ENCODE measurements at regions not wholly inside any gene's neighbourhood (a gene's known extent, or its start where the extent isn't known, plus 50 kb on each side); places are given as distances from the start of the nearest gene placed in this dataset.

GRCh38 chr10:8137272-8137681 is 82.8 kb downstream of the GATA3 start:
- TF ChIP-seq CTCF (IDR thresholded peaks at IDR 0.05; ENCODE audit: low read depth, low read length): no peak
- H3K27ac ChIP-seq: no peak overlapping the region
- no peaks in the 10 kb centered on the region for H3K27me3 ChIP-seq
- no peaks in the 10 kb centered on the region for H3K36me3 ChIP-seq
- no peak overlapping the region for H3K4me3 ChIP-seq
- no peaks in the 10 kb centered on the region for H3K4me1 ChIP-seq (ENCODE audit: low read depth)
- H3K9me3 ChIP-seq (ENCODE audit: low read depth): no peaks in the 10 kb centered on the region
- no peak for DNase-seq (ENCODE audit: low read depth in 1 of 2, low spot score in 1 of 2)

GRCh38 chr10:8137726-8138125 is 83.2 kb downstream of the GATA3 start:
- no peaks in the 10 kb centered on the region for H3K36me3 ChIP-seq
- H3K4me1 ChIP-seq (ENCODE audit: low read depth): no peaks in the 10 kb centered on the region
- no peak overlapping the region for H3K27ac ChIP-seq
- no peak overlapping the region for H3K4me3 ChIP-seq
- DNase-seq (ENCODE audit: low read depth in 1 of 2, low spot score in 1 of 2): no peak
- no peak for TF ChIP-seq CTCF (IDR thresholded peaks at IDR 0.05; ENCODE audit: low read depth, low read length)
- H3K9me3 ChIP-seq (ENCODE audit: low read depth): no peaks in the 10 kb centered on the region
- H3K27me3 ChIP-seq: no peaks in the 10 kb centered on the region

- peak in 1 of 2 donors; percentile 55 for DNase-seq (ENCODE audit: low read depth in 1 of 2, low spot score in 1 of 2)
- Histone ChIP-seq H3K4me1 (ENCODE audit: low read depth) (no peaks in the 10 kb centered on the region), H3K9me3 (ENCODE audit: low read depth) (no peaks in the 10 kb centered on the region), H3K4me3 (no peak overlapping the region), H3K27ac (no peak overlapping the region), H3K27me3 (no peaks in the 10 kb centered on the region), H3K36me3 (no peaks in the 10 kb centered on the region)
- no peak for TF ChIP-seq CTCF (IDR thresholded peaks at IDR 0.05; ENCODE audit: low read depth, low read length)
Observed at GRCh38 chr10:8138471-8138870, 84.0 kb downstream of the GATA3 start.

GRCh38 chr10:8144496-8144895 is 90.0 kb downstream of the GATA3 start:
- Histone ChIP-seq H3K36me3 (no peaks in the 10 kb centered on the region), H3K27me3 (peaks cover 3% of the 10 kb centered on the region), H3K9me3 (ENCODE audit: low read depth) (no peaks in the 10 kb centered on the region), H3K27ac (no peak overlapping the region), H3K4me3 (no peak overlapping the region), H3K4me1 (ENCODE audit: low read depth) (no peaks in the 10 kb centered on the region)
- DNase-seq (ENCODE audit: low read depth in 1 of 2, low spot score in 1 of 2): no peak
- no peak for TF ChIP-seq CTCF (IDR thresholded peaks at IDR 0.05; ENCODE audit: low read depth, low read length)

DNA sequence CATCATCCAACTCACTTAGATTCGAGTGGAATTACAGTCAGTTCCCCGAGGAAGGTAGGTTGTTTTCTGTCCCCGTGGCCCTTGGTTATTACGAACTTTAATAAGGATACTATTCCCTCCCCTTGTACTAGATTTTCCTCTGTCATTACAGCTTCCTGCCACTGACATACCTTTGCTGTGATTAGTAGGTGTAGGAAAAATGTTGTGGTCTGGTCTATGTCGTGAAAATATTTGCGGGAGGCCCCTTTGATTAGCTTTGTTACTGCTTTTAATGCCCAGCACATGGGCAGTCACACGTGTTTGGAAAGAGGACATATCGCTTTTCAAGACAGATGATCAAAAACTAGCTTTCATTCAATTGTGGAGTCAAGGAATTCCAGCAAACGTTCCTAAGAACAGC is 92.2 kb downstream of the GATA3 start:
- Histone ChIP-seq H3K36me3 (no peaks in the 10 kb centered on the region), H3K27ac (no peak overlapping the region), H3K27me3 (peaks cover 3% of the 10 kb centered on the region), H3K4me3 (no peak overlapping the region), H3K4me1 (ENCODE audit: low read depth) (no peaks in the 10 kb centered on the region), H3K9me3 (ENCODE audit: low read depth) (no peaks in the 10 kb centered on the region)
- DNase-seq (ENCODE audit: low read depth in 1 of 2, low spot score in 1 of 2): no peak
- no peak for TF ChIP-seq CTCF (IDR thresholded peaks at IDR 0.05; ENCODE audit: low read depth, low read length)

DNA sequence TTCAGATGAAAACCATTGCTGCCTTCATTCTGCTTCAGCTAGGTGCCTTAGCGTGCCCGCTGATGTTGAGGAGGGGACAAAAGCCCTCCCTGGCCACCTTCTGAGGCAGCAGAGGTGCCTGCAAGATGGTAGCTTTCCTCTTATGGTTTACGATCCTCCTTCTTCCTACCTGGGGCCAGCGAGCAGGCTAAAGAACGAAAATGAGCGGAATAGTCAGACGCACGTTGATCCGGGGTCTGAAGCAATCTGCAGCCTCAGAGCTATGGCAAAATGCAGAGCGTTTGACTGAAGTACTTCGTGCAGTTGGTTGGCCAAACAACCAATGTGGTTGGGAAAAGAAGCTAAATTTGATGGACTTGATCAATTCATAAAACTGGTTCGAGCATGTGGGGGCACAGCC is 95.5 kb downstream of the GATA3 start:
- DNase-seq (ENCODE audit: low read depth in 1 of 2, low spot score in 1 of 2): no peak
- Histone ChIP-seq H3K36me3 (no peaks in the 10 kb centered on the region), H3K4me1 (ENCODE audit: low read depth) (no peaks in the 10 kb centered on the region), H3K27ac (no peak overlapping the region), H3K9me3 (ENCODE audit: low read depth) (no peaks in the 10 kb centered on the region), H3K27me3 (no peaks in the 10 kb centered on the region), H3K4me3 (no peak overlapping the region)
- no peak for TF ChIP-seq CTCF (IDR thresholded peaks at IDR 0.05; ENCODE audit: low read depth, low read length)
